GM23248 (cell line): ENCODE measurements at regions not wholly inside any gene's neighbourhood (a gene's known extent, or its start where the extent isn't known, plus 50 kb on each side); places are given as distances from the start of the nearest gene placed in this dataset.

Experiments used
- DNase-seq: peaks from one replicate; pipeline ENCODE4 v3.0.0-alpha.2; 2015
- H2AFZ ChIP-seq: fragments of 200-600 bp; sonication (generic); 2 replicates; pipeline ENCODE4 v1.6.1; 2016; ENCODE audit warnings: antibody characterized with exemption
- H3F3A ChIP-seq: fragments of 200-600 bp; sonication (generic); 2 replicates; pipeline ENCODE4 v1.6.1; 2016; ENCODE audit warnings: mild to moderate bottlenecking, antibody characterized with exemption, mixed run types; ENCODE audit not compliant: insufficient read depth
- H3K27ac ChIP-seq: fragments of 200-600 bp; sonication (generic); 2 replicates; pipeline ENCODE4 v1.5.1; 2016; ENCODE audit warnings: mild to moderate bottlenecking
- H3K27me3 ChIP-seq: fragments of 200-600 bp; sonication (generic); replicated peaks from 2 replicates; pipeline ENCODE4 v1.6.1; 2016; ENCODE audit warnings: mild to moderate bottlenecking; ENCODE audit not compliant: insufficient read depth
- H3K36me3 ChIP-seq: fragments of 200-600 bp; sonication (generic); 2 replicates; pipeline ENCODE4 v1.6.1; 2016; ENCODE audit warnings: low read depth, mild to moderate bottlenecking
- H3K4me1 ChIP-seq: fragments of 200-600 bp; sonication (generic); 2 replicates; pipeline ENCODE4 v1.6.1; 2016; ENCODE audit warnings: mild to moderate bottlenecking; ENCODE audit not compliant: insufficient read depth
- H3K4me2 ChIP-seq: fragments of 200-600 bp; sonication (generic); one replicate; pipeline ENCODE4 v1.6.1; 2016; ENCODE audit warnings: mild to moderate bottlenecking; ENCODE audit not compliant: unreplicated experiment
- H3K4me3 ChIP-seq: fragments of 200-600 bp; sonication (generic); 2 replicates; pipeline ENCODE4 v1.5.1; 2016; ENCODE audit warnings: mild to moderate bottlenecking
- H3K79me2 ChIP-seq: fragments of 200-600 bp; sonication (generic); 2 replicates; pipeline ENCODE4 v1.6.1; 2016; ENCODE audit warnings: mild to moderate bottlenecking; ENCODE audit not compliant: insufficient read depth
- H3K9ac ChIP-seq: fragments of 200-600 bp; sonication (generic); 2 replicates; pipeline ENCODE4 v1.6.1; 2016; ENCODE audit warnings: mild to moderate bottlenecking
- H3K9me2 ChIP-seq: fragments of 200-600 bp; sonication (generic); 2 replicates; pipeline ENCODE4 v1.6.1; 2016; ENCODE audit warnings: mixed run types, mild to moderate bottlenecking, moderate library complexity; ENCODE audit not compliant: insufficient read depth
- H3K9me3 ChIP-seq: fragments of 200-600 bp; sonication (generic); one replicate; pipeline ENCODE4 v1.6.1; 2017; ENCODE audit warnings: low read depth
- H4K20me1 ChIP-seq: fragments of 200-600 bp; sonication (generic); 2 replicates; pipeline ENCODE4 v1.6.0; 2016; ENCODE audit not compliant: insufficient read depth
- EZH2 ChIP-seq: fragments of 200-600 bp; sonication (generic); IDR thresholded peaks from 2 replicates; pipeline ENCODE4 v1.6.1; 2018; ENCODE audit warnings: antibody characterized with exemption, mild to moderate bottlenecking; ENCODE audit not compliant: insufficient read depth, poor library complexity, severe bottlenecking
- EZH2phosphoT487 ChIP-seq: fragments of 200-600 bp; sonication (generic); IDR thresholded peaks from 2 replicates; pipeline ENCODE4 v1.6.1; 2018; ENCODE audit warnings: antibody characterized with exemption, moderate library complexity, mild to moderate bottlenecking, low read depth; ENCODE audit not compliant: insufficient read depth
- whole genome bisulfite sequencing, 2 experiments: methylation state at CpG; one replicate each; pipeline ENCODE4 v1.1.6; 2015 to 2017; ENCODE audit warnings: low lambda C conversion rate in 2 of 2, low coverage in 1 of 2; ENCODE audit errors: missing lambda C conversion rate in 2 of 2; 5-methylcytosine and 5-hydroxymethylcytosine counted together
- in situ Hi-C: fragments of 300-500 bp; cut with MboI; formaldehyde crosslinking; loops from 2 replicates; pipeline ENCODE4 v1.15.0; 2020

DNA sequence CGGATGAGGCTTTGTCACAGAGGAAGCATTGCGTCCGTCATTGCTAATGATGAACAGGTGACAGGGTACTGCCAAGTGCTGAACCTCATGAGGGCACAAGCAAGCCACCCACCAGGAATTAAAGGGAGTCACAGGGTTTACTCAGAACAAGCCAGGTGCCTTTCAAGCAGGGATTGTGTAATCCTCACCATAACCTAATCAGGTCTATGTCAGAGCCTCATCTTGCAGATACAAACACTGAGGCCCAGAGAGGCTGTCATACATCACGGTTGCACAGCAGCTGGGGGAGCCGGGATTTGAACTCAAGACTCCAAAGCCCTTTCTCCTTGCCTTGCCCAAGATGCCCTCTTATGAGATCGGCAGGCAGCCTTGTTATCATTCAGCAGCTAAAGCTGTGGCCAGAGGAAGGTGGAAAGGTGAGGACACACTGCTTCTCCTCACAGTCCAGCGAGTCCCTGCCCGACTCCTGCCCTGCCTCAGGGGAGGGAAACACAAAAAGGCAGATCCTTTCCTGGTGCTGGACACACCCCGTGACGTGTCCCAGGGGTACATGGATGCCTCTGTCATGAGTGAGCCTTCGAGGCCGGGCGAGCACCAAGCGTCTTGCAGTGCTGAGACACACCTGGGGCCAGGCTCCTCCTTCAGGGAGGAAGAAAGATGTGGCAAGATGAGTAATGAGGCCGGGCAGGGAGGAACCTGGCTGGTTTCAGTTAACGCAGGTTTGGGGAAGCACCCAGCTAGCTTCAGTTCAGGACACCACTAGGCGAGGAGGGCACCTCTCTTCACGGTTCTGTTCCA is 214.9 kb downstream of the LY86 start:
- no peak overlapping the region for H2AFZ ChIP-seq
- no peaks in the 10 kb centered on the region for H3F3A ChIP-seq
- no peak overlapping the region for H3K4me3 ChIP-seq
- DNase-seq = no peak
- no peaks in the 10 kb centered on the region for H4K20me1 ChIP-seq
- H3K9me3 ChIP-seq = no peaks in the 10 kb centered on the region
- no peaks in the 10 kb centered on the region for H3K4me1 ChIP-seq
- no peak overlapping the region for H3K4me2 ChIP-seq
- no peak overlapping the region for H3K27ac ChIP-seq
- H3K36me3 ChIP-seq = no peaks in the 10 kb centered on the region
- WGBS, 2 experiments = 69 to 76% methylated on average over 17 to 18 of the region's 18 CpGs
- no peak for TF ChIP-seq EZH2phosphoT487
- TF ChIP-seq EZH2 = no peak
- no peaks in the 10 kb centered on the region for H3K79me2 ChIP-seq
- no peaks in the 10 kb centered on the region for H3K9me2 ChIP-seq
- in situ Hi-C loops = no loop called here
- peaks cover 13% of the 10 kb centered on the region; the same call in 1 of the 2 replicates for H3K27me3 ChIP-seq
- no peak overlapping the region for H3K9ac ChIP-seq

DNA sequence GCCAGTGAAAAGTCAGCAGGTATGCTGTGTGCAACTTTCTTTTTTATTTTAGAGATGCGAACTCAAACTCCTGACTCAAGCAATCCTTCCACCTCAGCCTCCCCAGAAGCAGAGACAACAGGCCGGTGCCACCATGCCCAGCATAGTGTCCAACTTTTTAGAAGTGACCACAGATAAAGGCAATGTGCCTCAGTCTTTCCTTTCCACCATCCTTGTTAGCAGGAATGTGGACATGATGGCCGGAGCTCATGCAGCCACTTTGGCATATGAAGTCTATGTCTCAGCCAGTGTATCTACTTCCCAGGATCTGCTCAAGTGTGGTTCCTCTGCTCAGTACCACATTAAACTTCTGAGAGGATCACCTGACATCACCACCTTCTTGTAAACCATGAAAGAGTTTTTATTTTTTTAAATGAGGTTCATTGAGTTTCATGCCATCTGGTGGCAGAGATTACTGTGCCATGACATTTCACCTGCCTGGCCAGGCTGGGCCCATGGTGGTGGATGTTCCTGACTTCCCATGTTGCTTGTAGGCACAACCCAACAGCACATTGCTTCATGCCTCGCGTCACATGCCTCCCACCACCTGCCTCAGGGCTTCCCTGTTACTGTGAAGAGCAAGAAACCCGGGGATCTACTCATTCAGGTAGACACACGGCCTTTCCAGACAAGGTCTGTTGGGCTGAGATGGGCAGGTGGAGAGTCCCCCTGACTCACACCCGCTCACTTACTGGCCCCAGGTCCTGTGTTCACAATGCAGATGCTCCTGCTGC is 216.5 kb downstream of the LY86 start:
- H2AFZ ChIP-seq = no peak overlapping the region
- H3K9me2 ChIP-seq = no peaks in the 10 kb centered on the region
- no peak overlapping the region for H3K27ac ChIP-seq
- no peaks in the 10 kb centered on the region for H4K20me1 ChIP-seq
- WGBS, 2 experiments = 69 to 70% methylated on average over 7 to 8 of the region's 8 CpGs
- no peaks in the 10 kb centered on the region for H3K9me3 ChIP-seq
- H3K4me2 ChIP-seq = no peak overlapping the region
- H3K36me3 ChIP-seq = no peaks in the 10 kb centered on the region
- no peaks in the 10 kb centered on the region for H3K4me1 ChIP-seq
- no peaks in the 10 kb centered on the region for H3F3A ChIP-seq
- H3K27me3 ChIP-seq = peaks cover 13% of the 10 kb centered on the region; the same call in 1 of the 2 replicates
- H3K79me2 ChIP-seq = no peaks in the 10 kb centered on the region
- TF ChIP-seq EZH2phosphoT487 (no peak), EZH2 (no peak)
- in situ Hi-C loops = no loop called here
- no peak for DNase-seq
- no peak overlapping the region for H3K9ac ChIP-seq
- H3K4me3 ChIP-seq = no peak overlapping the region

DNA sequence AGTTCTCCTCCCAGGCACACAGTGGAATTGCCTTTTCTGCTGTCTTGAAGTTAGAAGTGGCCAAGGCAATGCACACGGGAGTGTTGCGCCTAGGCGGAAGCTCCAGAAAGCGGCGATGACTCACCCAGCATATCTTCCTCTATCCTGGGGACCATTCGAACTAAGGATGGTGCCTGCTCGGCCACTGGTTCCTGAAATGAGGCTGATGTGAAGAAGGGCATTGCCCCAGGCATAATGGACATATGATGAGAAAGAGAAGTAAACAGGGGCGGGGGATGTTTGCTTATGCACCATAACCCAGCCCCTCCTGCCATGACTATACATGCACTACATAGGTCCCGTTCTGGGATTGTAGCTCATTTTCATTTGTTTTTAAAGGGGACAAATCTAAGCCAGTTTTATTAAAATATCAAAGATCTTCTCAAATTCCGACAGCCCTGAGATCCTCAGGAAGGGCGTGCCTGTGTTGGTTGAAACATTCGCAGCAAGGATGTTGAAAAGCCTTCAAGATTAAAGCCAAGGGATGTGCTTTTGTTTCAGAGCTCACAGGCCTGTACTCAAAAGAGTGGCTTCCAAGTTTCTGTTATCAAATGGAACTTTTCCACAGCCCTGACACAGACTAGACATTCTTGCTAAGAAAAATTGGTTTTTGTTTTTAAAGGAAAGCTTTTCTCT is 218.5 kb downstream of the LY86 start:
- WGBS, 2 experiments = 86 to 88% methylated on average over 12 of the region's 12 CpGs
- H3K9me2 ChIP-seq = no peaks in the 10 kb centered on the region
- no peaks in the 10 kb centered on the region for H3K36me3 ChIP-seq
- H3K9me3 ChIP-seq = no peaks in the 10 kb centered on the region
- peaks cover 13% of the 10 kb centered on the region; the same call in 1 of the 2 replicates for H3K27me3 ChIP-seq
- DNase-seq = no peak
- no peak overlapping the region for H2AFZ ChIP-seq
- no peak overlapping the region for H3K4me2 ChIP-seq
- no peaks in the 10 kb centered on the region for H3F3A ChIP-seq
- H3K27ac ChIP-seq = no peak overlapping the region
- no peak overlapping the region for H3K9ac ChIP-seq
- no peaks in the 10 kb centered on the region for H3K4me1 ChIP-seq
- TF ChIP-seq EZH2 (no peak), EZH2phosphoT487 (no peak)
- in situ Hi-C loops = no loop called here
- no peaks in the 10 kb centered on the region for H4K20me1 ChIP-seq
- H3K79me2 ChIP-seq = no peaks in the 10 kb centered on the region
- no peak overlapping the region for H3K4me3 ChIP-seq

DNA sequence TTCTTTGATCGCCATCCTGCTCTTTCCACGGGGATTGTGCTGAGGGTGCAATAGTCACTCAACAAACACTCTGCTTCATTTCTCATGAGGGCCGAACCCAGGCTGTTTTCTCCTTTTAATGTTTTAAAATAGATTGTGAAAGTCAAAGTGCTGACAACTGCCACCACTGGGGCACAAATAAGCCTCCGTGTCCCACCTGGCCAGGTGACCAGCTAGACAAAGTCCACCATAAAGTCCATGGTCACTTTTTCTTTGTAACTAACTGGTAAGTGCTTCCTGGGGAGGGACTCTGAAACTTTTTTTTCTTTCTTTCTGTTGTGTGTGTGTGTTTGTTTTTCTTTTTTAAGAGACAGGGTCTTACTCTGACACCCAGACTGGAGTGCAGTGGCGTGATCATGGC is 219.8 kb downstream of the LY86 start:
- H2AFZ ChIP-seq = no peak overlapping the region
- H3K36me3 ChIP-seq = no peaks in the 10 kb centered on the region
- no peaks in the 10 kb centered on the region for H4K20me1 ChIP-seq
- H3K9me2 ChIP-seq = no peaks in the 10 kb centered on the region
- peaks cover 13% of the 10 kb centered on the region; the same call in 1 of the 2 replicates for H3K27me3 ChIP-seq
- no peak overlapping the region for H3K4me3 ChIP-seq
- TF ChIP-seq EZH2 (no peak), EZH2phosphoT487 (no peak)
- no peaks in the 10 kb centered on the region for H3K4me1 ChIP-seq
- H3F3A ChIP-seq = no peaks in the 10 kb centered on the region
- no peaks in the 10 kb centered on the region for H3K79me2 ChIP-seq
- 55 to 56% methylated on average over 5 of the region's 5 CpGs for WGBS, 2 experiments
- H3K27ac ChIP-seq = no peak overlapping the region
- in situ Hi-C loops = no loop called here
- no peak overlapping the region for H3K4me2 ChIP-seq
- H3K9me3 ChIP-seq = no peaks in the 10 kb centered on the region
- no peak for DNase-seq
- H3K9ac ChIP-seq = no peak overlapping the region
